ENCODE measurements at regions not wholly inside any gene's neighbourhood (a gene's known extent, or its start where the extent isn't known, plus 50 kb on each side); places are given as distances from the start of the nearest gene placed in this dataset.
"Not testable (repeated sequence)": the region's sequence is repeated elsewhere in the genome, so short reads cannot be mapped to it uniquely, and the experiment has no call there.

DNA sequence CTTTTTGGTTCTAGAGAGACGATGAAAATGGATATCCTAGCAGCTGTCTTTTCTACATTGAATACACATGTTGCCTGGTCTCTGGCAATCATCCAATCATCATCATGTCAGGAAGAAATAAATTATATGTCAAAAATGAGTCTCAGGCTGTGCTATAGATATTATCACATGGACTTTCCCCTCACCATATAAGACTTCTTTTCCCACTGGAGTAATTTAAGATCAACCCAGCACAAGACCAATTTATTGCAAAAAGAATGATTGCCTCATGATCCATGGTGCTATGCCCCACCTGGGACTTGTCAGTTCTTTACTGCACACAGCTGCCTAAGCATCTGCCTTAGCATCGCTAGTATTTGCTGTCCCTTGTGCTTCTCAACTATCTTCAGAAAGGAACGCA, 783.7 kb upstream of the TMEFF2 start:
- no peak overlapping the region for H3K4me3 ChIP-seq
- TF ChIP-seq CTCF (IDR thresholded peaks at IDR 0.05): no peak
- no peak for DNase-seq (ENCODE audit: low spot score)
- no peak overlapping the region for H3K27ac ChIP-seq

DNA sequence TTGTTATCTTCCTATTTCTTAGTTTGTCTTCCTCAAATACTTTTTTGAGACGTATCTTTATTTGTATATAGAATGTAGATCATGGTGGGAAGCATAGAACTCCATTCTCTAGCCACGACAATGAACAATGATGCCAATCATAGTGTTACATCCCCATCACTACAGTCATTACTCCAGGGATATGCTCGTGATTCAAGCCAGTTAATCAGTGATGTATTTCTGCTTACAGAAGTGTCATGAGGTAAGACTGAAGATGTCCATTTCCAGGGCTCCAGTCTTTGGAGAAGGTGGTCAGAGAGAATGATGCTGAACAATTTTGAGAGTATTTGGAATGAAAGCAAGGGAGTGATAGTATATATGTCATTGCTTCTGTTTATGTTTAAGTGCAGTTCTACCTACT, 777.2 kb upstream of the TMEFF2 start:
- no peak for DNase-seq (ENCODE audit: low spot score)
- TF ChIP-seq CTCF (IDR thresholded peaks at IDR 0.05): no peak
- Histone ChIP-seq H3K27ac (no peak overlapping the region), H3K4me3 (no peak overlapping the region)

DNA sequence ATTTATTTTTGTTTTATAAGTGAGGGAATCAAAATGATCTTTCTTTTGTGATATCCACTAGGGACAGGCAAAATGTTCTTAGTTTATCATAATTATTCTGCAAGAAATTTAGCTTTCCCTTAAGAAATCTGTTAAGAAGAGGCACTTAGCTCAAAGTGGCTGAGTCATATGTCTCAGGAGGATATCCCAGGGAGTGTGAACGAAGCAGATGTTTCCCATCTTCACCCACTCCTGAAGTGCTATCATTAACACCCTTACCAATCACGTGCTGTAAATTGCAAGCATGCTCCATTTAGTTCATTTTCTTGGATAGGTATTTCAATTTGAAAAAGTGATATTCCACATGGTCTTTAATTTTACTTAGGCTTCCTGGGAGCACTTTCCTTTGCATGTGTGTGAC, 774.3 kb upstream of the TMEFF2 start:
- no peak overlapping the region for H3K4me3 ChIP-seq
- no peak for TF ChIP-seq CTCF (IDR thresholded peaks at IDR 0.05)
- no peak for DNase-seq (ENCODE audit: low spot score)
- no peak overlapping the region for H3K27ac ChIP-seq

GRCh38 chr2:192960945-192961344, 766.2 kb upstream of the TMEFF2 start:
- H3K27ac ChIP-seq: no peak overlapping the region
- H3K4me3 ChIP-seq: no peak overlapping the region
- DNase-seq (ENCODE audit: low spot score): no peak
- TF ChIP-seq CTCF (IDR thresholded peaks at IDR 0.05): no peak

DNA sequence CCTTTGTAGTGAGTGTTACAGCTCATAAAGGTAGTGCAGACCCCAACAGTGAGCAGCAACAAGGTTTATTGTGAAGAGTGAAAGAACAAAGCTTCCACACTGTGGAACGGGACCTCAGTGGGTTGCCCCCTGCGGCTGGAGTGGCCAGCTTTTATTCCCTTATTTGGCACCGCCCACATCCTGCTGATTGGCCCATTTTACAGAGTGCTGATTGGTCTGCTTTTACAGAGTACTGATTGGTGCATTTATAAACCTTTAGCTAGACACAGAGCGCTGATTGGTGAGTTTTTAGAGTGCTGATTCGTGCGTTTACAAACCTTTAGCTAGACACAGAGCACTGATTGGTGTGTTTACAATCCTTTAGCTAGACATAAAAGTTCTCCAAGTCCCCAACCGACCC, 763.9 kb upstream of the TMEFF2 start:
- not testable (repeated sequence) for H3K27ac ChIP-seq; H3K4me3 ChIP-seq; DNase-seq (ENCODE audit: low spot score)

GRCh38 chr2:192957425-192957824, 762.7 kb upstream of the TMEFF2 start:
- TF ChIP-seq CTCF (IDR thresholded peaks at IDR 0.05): no peak
- no peak overlapping the region for H3K27ac ChIP-seq
- DNase-seq (ENCODE audit: low spot score): no peak

GRCh38 chr2:192953116-192953515, 758.4 kb upstream of the TMEFF2 start:
- no peak overlapping the region for H3K27ac ChIP-seq
- no peak overlapping the region for H3K4me3 ChIP-seq
- no peak for DNase-seq (ENCODE audit: low spot score)
- TF ChIP-seq CTCF (IDR thresholded peaks at IDR 0.05): no peak

More at GRCh38 chr2:192957425-192957824, 762.7 kb upstream of the TMEFF2 start:
- no peak overlapping the region for H3K4me3 ChIP-seq

DNA sequence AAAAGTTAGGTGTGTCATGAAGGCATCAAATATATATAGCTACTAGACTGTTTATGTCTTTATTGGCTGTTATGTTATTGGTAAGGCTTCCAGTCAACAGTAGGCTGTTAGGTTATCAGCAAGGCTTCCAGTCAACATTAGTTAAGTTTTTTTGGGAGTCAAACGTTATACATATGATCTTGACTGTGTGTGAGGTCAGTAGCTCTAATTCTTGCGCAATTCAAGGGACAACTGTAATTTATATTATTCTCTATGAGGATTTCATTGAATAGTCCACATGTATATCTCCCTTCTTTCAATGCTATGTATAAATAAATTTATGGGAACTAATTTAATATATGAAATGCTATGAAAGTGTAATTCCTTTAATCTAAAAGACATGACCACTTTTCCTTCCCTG, 757.5 kb upstream of the TMEFF2 start:
- TF ChIP-seq CTCF (IDR thresholded peaks at IDR 0.05): no peak
- no peak for DNase-seq (ENCODE audit: low spot score)
- Histone ChIP-seq H3K4me3 (no peak overlapping the region), H3K27ac (no peak overlapping the region)
